ENCODE measurements at regions not wholly inside any gene's neighbourhood (a gene's known extent, or its start where the extent isn't known, plus 50 kb on each side); places are given as distances from the start of the nearest gene placed in this dataset.

GRCh38 chr4:96936886-96937285 is 1097.0 kb downstream of the PDHA2 start:
- Histone ChIP-seq H3K4me1 (no peaks in the 10 kb centered on the region), H3K27me3 (no peaks in the 10 kb centered on the region), H3K9me3 (no peaks in the 10 kb centered on the region), H3K4me3 (no peak overlapping the region), H3K36me3 (no peaks in the 10 kb centered on the region), H3K27ac (no peak overlapping the region)
- ATAC-seq (no peak), DNase-seq (no peak)
- TF ChIP-seq POLR2A (IDR thresholded peaks at IDR 0.05) = no peak
- TF ChIP-seq, protein P1, sequence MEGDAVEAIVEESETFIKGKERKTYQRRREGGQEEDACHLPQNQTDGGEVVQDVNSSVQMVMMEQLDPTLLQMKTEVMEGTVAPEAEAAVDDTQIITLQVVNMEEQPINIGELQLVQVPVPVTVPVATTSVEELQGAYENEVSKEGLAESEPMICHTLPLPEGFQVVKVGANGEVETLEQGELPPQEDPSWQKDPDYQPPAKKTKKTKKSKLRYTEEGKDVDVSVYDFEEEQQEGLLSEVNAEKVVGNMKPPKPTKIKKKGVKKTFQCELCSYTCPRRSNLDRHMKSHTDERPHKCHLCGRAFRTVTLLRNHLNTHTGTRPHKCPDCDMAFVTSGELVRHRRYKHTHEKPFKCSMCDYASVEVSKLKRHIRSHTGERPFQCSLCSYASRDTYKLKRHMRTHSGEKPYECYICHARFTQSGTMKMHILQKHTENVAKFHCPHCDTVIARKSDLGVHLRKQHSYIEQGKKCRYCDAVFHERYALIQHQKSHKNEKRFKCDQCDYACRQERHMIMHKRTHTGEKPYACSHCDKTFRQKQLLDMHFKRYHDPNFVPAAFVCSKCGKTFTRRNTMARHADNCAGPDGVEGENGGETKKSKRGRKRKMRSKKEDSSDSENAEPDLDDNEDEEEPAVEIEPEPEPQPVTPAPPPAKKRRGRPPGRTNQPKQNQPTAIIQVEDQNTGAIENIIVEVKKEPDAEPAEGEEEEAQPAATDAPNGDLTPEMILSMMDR (IDR thresholded peaks at IDR 0.05) = no peak
- intact Hi-C loops (cut with DNase I) = no loop called here
- 89 to 94% (median 92%) methylated on average over 6 of the region's 6 CpGs for WGBS, 4 donors

DNA sequence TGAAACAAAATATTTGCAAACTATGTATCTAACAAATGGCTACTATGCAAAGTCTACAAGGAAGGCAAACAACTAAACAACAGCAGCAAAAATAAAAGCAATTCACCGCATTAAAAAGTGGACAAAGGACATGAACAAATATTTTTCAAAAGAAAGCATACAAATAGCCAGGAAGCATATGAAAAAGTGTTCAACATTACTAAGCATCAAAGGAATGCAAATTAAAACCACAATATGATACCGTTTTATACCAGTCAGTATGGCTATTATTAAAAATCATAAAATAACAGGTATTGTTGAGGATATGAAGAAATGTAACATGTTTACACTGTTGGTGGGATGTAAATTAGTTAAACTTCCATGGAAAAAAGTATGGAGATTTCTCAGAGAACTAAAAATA is 1106.7 kb downstream of the PDHA2 start:
- TF ChIP-seq POLR2A (IDR thresholded peaks at IDR 0.05) = no peak
- TF ChIP-seq, protein P1 (IDR thresholded peaks at IDR 0.05) = no peak
- Histone ChIP-seq H3K4me1 (no peaks in the 10 kb centered on the region), H3K36me3 (no peaks in the 10 kb centered on the region), H3K4me3 (no peak overlapping the region), H3K27me3 (no peaks in the 10 kb centered on the region), H3K9me3 (no peaks in the 10 kb centered on the region), H3K27ac (no peak overlapping the region)
- ATAC-seq (no peak), DNase-seq (no peak)
- 84 to 89% (median 87%) methylated on average over 2 of the region's 2 CpGs for WGBS, 4 donors
- intact Hi-C loops (cut with DNase I) = no loop called here

DNA sequence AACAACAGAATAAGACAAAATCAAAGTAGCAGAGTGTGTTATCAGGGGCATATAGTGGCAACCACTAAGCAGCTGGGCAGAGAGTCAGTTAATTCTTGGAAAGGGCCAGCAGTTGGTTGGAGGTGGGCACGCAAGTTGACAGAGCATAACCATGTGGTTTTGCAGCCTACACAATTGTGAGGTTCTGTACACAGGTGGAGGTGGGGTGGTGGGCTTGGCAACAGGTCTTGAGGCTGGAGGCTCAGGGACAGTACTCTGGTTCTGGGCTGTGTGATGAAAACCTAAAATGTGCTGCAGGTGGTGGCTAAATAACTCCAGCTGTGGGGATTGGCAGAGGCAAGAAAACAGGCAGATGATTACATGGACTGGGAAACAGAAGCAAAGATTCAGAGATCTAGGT is 1112.7 kb downstream of the PDHA2 start:
- Histone ChIP-seq H3K27me3 (no peaks in the 10 kb centered on the region), H3K9me3 (no peaks in the 10 kb centered on the region), H3K36me3 (no peaks in the 10 kb centered on the region), H3K4me3 (no peak overlapping the region), H3K4me1 (no peaks in the 10 kb centered on the region), H3K27ac (no peak overlapping the region)
- WGBS, 4 donors = 75 to 89% (median 84%) methylated on average over 1 of the region's 1 CpG
- intact Hi-C loops (cut with DNase I) = no loop called here
- ATAC-seq (no peak), DNase-seq (no peak)
- TF ChIP-seq, protein P1 (IDR thresholded peaks at IDR 0.05) = no peak
- no peak for TF ChIP-seq POLR2A (IDR thresholded peaks at IDR 0.05)

GRCh38 chr4:96955226-96955625 is 1115.3 kb downstream of the PDHA2 start:
- TF ChIP-seq, protein P1 (IDR thresholded peaks at IDR 0.05) = no peak
- no peak for TF ChIP-seq POLR2A (IDR thresholded peaks at IDR 0.05)
- DNase-seq (no peak), ATAC-seq (no peak)
- intact Hi-C loops (cut with DNase I) = no loop called here
- 63 to 82% (median 79%) methylated on average over 1 of the region's 1 CpG for WGBS, 4 donors
- H3K27me3 ChIP-seq = no peaks in the 10 kb centered on the region
- H3K4me3 ChIP-seq = no peak overlapping the region
- no peaks in the 10 kb centered on the region for H3K9me3 ChIP-seq
- no peaks in the 10 kb centered on the region for H3K36me3 ChIP-seq
- no peak overlapping the region for H3K27ac ChIP-seq
- no peaks in the 10 kb centered on the region for H3K4me1 ChIP-seq
